ENCODE measurements at regions not wholly inside any gene's neighbourhood (a gene's known extent, or its start where the extent isn't known, plus 50 kb on each side); places are given as distances from the start of the nearest gene placed in this dataset.
"Not testable (repeated sequence)": the region's sequence is repeated elsewhere in the genome, so short reads cannot be mapped to it uniquely, and the experiment has no call there.

GRCh38 chr2:242130682-242131081 is 261.2 kb downstream of the RTP5 start:
- intact Hi-C loops (cut with DNase I); DNase-seq: not testable (repeated sequence)

DNA sequence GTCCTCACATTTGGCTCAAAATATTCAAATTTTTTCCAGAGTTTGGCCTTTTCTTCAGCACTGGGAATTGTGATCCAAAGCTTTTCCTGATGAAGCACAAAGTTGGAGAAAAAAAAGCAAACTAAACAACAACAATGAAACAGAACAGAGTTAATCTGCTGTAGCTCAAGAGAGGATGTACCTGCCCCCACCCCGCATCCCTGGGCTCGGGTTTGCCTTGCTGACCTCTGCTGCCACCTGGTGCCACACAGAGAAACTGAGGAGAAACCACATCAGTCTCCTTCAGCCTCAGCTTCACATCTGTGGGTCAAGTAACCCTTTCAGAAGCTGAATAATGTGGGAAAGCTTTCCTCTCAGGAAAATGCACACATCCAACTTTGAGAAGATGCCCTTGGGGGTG is 290.4 kb downstream of the RTP5 start:
- intact Hi-C loops (cut with DNase I); DNase-seq: not testable (repeated sequence)

GRCh38 chr2:242165115-242165514 is 295.6 kb downstream of the RTP5 start:
- DNase-seq; intact Hi-C loops (cut with DNase I): not testable (repeated sequence)

- DNase-seq; intact Hi-C loops (cut with DNase I): not testable (repeated sequence)
These were observed 301.8 kb downstream of the RTP5 start for GRCh38 chr2:242171290-242171689.

All from posterior cingulate gyrus (tissue), 11 donors.